Activated naive CD8-positive, alpha-beta T cell treated with anti-CD3 and anti-CD28 coated beads, Interleukin-2, amount 10 ng/mL, durations not matched to agents 7 days and 5 days (primary cell): ENCODE measurements at regions not wholly inside any gene's neighbourhood (a gene's known extent, or its start where the extent isn't known, plus 50 kb on each side); places are given as distances from the start of the nearest gene placed in this dataset.
"Not testable (repeated sequence)": the region's sequence is repeated elsewhere in the genome, so short reads cannot be mapped to it uniquely, and the experiment has no call there.

Experiments used
- ATAC-seq: fragments of 150-1000 bp; cut with Tn5 transposase; one replicate; pipeline ENCODE4 v1.10.0; 2021; ENCODE audit warnings: low read depth, moderate library complexity
- POLR2A ChIA-PET: fragments of 350-600 bp; sonication (Branson Sonifier 250); formaldehyde crosslinking; loops from one replicate; lab custom pipeline; 2021; ENCODE audit warnings: antibody characterized with exemption; lab: Charles Lee
- DNase-seq: peaks from one replicate; pipeline ENCODE4 v3.0.0; 2021
- H3K27ac Mint-ChIP-seq: one replicate; pipeline ENCODE4 v1.8.0; 2022; ENCODE audit warnings: mild to moderate bottlenecking, mixed read lengths
- H3K27me3 Mint-ChIP-seq: one replicate; pipeline ENCODE4 v1.8.0; 2022; ENCODE audit warnings: mild to moderate bottlenecking, moderate library complexity, mixed read lengths
- H3K36me3 Mint-ChIP-seq: one replicate; pipeline ENCODE4 v1.8.0; 2021; ENCODE audit warnings: mild to moderate bottlenecking, mixed read lengths
- H3K4me1 Mint-ChIP-seq: one replicate; pipeline ENCODE4 v1.8.0; 2021; ENCODE audit warnings: mixed read lengths
- H3K4me3 Mint-ChIP-seq: one replicate; pipeline ENCODE4 v1.8.0; 2022; ENCODE audit warnings: mild to moderate bottlenecking, moderate library complexity, mixed read lengths
- H3K9me3 Mint-ChIP-seq: one replicate; pipeline ENCODE4 v1.8.0; 2021; ENCODE audit warnings: mixed read lengths

DNA sequence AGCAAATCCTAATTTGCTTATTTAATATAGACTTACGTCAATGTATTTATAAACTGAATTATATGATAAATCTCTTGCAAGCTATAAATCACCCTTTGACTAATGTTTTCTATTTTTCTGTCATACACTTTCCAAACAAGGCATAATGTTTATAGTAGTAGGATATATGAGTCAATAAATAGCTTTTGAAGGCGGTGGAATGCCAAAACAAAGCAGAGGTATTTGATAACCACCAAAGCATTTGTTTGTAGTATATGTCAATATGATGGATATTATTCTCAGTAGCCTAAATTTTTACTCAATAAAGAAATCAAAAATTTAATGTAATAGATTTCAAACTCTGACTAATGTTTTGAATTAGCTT is 1354.6 kb downstream of the HACE1 start:
- no peak for ATAC-seq
- no peaks in the 10 kb centered on the region for H3K4me1 Mint-ChIP-seq
- no peak overlapping the region for H3K27ac Mint-ChIP-seq
- DNase-seq, result no peak
- POLR2A ChIA-PET, result no interaction called here
- H3K9me3 Mint-ChIP-seq, result no peaks in the 10 kb centered on the region
- H3K4me3 Mint-ChIP-seq, result no peak overlapping the region
- no peaks in the 10 kb centered on the region for H3K36me3 Mint-ChIP-seq
- no peaks in the 10 kb centered on the region for H3K27me3 Mint-ChIP-seq

DNA sequence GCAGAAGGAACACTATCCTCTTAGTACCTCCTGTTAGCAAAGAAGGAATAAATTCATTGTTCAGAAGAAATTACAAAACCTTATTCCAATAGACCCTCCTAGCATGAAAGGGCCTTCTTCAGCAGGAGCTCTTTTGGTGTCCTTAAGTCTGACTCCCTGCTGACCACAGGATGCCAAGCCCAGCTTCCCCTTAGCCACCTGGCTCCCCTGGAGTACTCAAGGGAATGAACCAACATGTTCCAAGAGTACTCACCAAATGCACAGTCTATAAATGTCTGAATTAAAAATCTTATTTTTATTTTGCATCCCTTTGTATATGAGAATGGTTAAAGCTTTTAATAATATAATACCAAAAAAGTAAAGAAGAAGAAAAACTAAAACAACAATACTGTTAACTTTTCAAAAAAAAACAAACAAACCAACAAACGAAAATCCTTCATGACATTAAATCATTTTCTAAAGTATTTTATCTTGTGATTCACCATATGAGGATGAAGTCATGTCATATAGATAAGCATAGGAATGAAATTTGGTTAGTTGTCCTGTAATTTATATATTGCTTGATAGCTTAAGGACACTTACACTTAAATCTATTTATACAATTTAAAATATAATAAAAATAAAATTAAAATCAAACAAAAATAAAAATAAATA is 1355.1 kb downstream of the HACE1 start:
- POLR2A ChIA-PET, result no interaction called here
- no peaks in the 10 kb centered on the region for H3K36me3 Mint-ChIP-seq
- no peaks in the 10 kb centered on the region for H3K9me3 Mint-ChIP-seq
- H3K4me1 Mint-ChIP-seq, result no peaks in the 10 kb centered on the region
- no peak overlapping the region for H3K4me3 Mint-ChIP-seq
- H3K27me3 Mint-ChIP-seq, result no peaks in the 10 kb centered on the region
- no peak overlapping the region for H3K27ac Mint-ChIP-seq
- DNase-seq (no peak), ATAC-seq (no peak)

DNA sequence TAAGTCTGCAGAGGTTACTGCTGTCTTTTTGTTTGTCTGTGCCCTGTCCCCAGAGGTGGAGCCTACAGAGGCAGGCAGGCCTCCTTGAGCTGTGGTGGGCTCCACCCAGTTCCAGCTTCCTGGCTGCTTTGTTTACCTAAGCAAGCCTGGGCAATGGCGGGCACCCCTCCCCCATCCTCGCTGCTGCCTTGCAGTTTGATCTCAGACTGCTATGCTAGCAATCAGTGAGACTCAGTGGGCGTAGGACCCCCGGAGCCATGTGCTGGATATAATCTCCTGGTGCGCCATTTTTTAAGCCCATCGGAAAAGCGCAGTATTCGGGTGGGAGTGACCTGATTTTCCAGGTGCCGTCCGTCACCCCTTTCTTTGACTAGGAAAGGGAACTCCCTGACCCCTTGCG is 1363.1 kb downstream of the HACE1 start:
- H3K4me3 Mint-ChIP-seq, H3K9me3 Mint-ChIP-seq, ATAC-seq, POLR2A ChIA-PET, H3K27ac Mint-ChIP-seq, H3K4me1 Mint-ChIP-seq, H3K27me3 Mint-ChIP-seq, H3K36me3 Mint-ChIP-seq, DNase-seq: not testable (repeated sequence)

DNA sequence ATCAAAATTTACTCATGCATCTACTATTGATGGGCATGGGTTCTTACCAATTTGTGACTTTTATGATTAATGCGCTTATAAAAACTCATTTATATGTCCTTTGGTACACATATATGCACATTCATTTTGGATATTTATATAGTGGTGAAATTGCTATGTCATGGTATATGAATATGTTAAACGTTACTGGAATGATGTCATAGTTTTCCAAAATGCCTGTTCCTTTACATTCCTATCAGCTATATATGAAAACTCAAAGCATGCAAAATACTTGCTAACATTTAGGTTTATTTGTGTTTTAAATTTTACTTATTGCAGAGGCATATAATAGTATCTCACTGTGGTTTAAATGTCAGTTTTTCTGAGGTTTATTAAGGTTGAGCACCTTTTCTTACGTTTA is 1403.1 kb downstream of the HACE1 start:
- DNase-seq (no peak), ATAC-seq (no peak)
- Mint-ChIP-seq H3K4me1 (no peaks in the 10 kb centered on the region), H3K9me3 (peaks cover 3% of the 10 kb centered on the region), H3K4me3 (no peak overlapping the region), H3K36me3 (no peaks in the 10 kb centered on the region), H3K27me3 (no peaks in the 10 kb centered on the region), H3K27ac (no peak overlapping the region)
- POLR2A ChIA-PET, result no interaction called here

DNA sequence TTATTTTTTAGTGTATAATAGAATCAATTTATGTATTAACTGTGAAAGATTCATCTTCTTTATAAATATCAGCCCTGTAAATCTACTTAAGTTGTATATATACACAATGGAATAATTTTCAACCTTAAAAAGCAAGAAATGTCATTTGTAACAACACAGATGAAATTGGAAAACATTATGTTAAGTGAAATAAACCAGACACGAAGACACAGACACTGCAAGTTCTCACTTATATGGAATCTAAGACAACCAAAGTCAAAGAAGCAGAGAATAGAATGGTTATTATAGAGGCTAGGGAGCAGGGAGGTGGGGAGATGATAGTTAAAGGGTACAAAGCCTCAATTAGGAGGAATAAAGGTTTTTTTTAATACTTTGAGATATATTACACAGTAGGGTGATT is 1404.4 kb downstream of the HACE1 start:
- H3K27ac Mint-ChIP-seq, result no peak overlapping the region
- POLR2A ChIA-PET, result no interaction called here
- H3K27me3 Mint-ChIP-seq, result no peaks in the 10 kb centered on the region
- H3K36me3 Mint-ChIP-seq, result no peaks in the 10 kb centered on the region
- ATAC-seq, result no peak
- no peaks in the 10 kb centered on the region for H3K4me1 Mint-ChIP-seq
- no peak overlapping the region for H3K4me3 Mint-ChIP-seq
- no peaks in the 10 kb centered on the region for H3K9me3 Mint-ChIP-seq
- no peak for DNase-seq

DNA sequence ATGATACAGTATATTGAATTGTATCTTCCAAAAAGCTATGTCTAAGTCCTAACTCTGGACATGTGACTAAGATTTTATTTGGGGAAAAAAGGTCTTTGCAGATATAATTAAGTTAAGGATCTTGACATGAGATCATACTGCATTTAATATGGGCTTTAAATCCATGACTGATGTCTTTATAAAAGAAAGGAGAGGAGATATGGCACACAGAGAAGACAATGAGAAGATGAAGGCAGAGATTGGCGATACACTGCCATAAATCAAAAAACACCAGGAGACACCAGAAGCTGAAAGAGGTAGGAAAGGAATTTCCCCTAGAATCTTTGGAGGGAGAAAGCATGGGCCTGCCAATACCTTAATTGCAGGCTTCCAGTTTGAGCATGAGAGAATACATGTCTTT is 1450.2 kb downstream of the HACE1 start:
- Mint-ChIP-seq H3K4me1 (no peaks in the 10 kb centered on the region), H3K4me3 (no peak overlapping the region), H3K36me3 (no peaks in the 10 kb centered on the region), H3K27me3 (no peaks in the 10 kb centered on the region), H3K27ac (no peak overlapping the region), H3K9me3 (peaks cover 2% of the 10 kb centered on the region)
- POLR2A ChIA-PET, result no interaction called here
- ATAC-seq, result no peak
- no peak for DNase-seq

DNA sequence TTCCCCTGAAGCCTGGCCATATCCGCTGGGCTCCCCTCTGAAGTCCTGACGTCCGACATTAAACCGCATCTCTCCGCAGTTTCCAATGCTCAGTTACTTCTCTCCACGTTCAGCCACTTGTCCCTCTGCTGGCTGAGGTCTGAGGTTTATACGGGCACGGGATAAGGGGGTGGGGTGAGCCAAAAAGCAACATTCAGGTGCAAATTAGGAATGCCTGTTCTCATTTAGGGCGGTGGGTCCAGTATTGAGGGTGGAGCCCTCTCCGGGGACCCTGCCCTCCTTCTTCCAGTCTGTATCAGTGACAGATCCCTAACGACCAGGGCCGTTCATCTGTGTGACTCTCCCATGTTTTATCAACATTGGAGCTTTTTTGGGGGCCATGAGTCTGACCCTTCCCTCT is 1454.4 kb downstream of the HACE1 start:
- ATAC-seq (no peak), DNase-seq (no peak)
- POLR2A ChIA-PET, result no interaction called here
- Mint-ChIP-seq H3K4me3 (no peak overlapping the region), H3K27ac (no peak overlapping the region), H3K9me3 (peaks cover 2% of the 10 kb centered on the region), H3K4me1 (no peaks in the 10 kb centered on the region), H3K27me3 (no peaks in the 10 kb centered on the region), H3K36me3 (no peaks in the 10 kb centered on the region)

DNA sequence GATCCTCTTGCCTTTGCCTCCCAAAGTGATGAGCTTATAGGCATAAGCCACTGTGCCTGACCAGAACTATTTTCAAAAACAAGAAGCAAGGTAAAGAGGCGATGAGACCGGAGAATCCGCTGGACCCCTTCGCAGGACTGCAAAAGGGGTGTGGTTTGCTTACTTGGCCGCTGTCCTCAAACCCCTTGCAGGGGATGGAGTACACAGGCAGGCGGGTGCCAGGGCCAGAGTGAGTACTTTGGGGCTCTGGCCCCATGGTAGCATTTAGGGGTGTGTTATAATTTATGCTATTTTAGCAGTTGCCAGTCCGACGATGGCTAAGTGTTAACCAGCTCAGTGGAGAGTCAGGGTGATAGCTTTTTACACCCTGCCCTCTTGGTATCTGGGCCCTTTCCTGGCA is 1454.9 kb downstream of the HACE1 start:
- H3K27ac Mint-ChIP-seq, result no peak overlapping the region

DNA sequence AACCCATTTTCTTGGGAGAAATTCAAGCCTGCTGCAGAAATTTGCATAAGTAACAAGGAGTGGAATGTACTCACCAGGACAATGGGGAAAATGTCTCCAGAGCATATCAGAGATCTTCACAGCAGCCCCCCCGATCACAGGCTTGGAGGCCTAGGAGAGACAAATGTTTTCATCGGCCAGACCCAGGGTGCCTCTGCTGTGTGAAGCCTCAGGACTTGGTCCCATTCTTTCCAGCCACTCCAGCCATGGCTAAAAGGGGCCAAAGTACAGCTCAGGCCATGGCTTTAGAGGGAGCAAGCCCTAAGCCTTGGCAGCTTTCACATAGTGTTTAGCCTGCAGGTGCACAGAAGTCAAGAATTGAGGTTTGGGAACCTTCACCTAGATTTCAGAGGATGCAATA is 1463.0 kb downstream of the HACE1 start:
- no peaks in the 10 kb centered on the region for H3K4me1 Mint-ChIP-seq
- no peak for DNase-seq
- H3K27me3 Mint-ChIP-seq, result no peaks in the 10 kb centered on the region
- no peak overlapping the region for H3K27ac Mint-ChIP-seq
- no peak for ATAC-seq
- no peak overlapping the region for H3K4me3 Mint-ChIP-seq
- H3K36me3 Mint-ChIP-seq, result no peaks in the 10 kb centered on the region
- peaks cover 8% of the 10 kb centered on the region for H3K9me3 Mint-ChIP-seq
- POLR2A ChIA-PET, result no interaction called here

More for the DNA sequence above, 1454.9 kb downstream of the HACE1 start:
- Mint-ChIP-seq H3K27me3 (no peaks in the 10 kb centered on the region), H3K36me3 (no peaks in the 10 kb centered on the region), H3K4me1 (no peaks in the 10 kb centered on the region), H3K9me3 (peaks cover 2% of the 10 kb centered on the region), H3K4me3 (no peak overlapping the region)
- no peak for ATAC-seq
- POLR2A ChIA-PET, result no interaction called here
- no peak for DNase-seq

DNA sequence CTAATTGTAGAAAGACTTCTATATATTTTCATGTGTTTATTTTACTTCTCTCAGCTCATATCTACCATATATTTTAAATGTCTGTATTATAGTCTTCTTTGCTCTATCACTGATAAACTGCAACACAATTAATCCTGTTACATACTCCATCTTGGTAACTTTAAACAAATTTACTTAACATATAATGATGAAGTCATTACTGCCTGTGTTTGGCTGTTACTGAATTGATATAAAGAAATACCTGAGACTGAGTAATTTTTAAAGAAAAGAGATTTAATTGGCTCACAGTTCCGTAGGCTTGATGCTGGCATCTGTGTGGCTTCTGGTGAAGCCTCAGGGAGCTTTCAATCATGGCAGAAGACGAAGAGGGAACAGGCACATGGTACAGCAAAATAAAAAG is 1480.4 kb downstream of the HACE1 start:
- Mint-ChIP-seq H3K4me1 (no peaks in the 10 kb centered on the region), H3K9me3 (peaks cover 2% of the 10 kb centered on the region), H3K27me3 (no peaks in the 10 kb centered on the region), H3K27ac (no peak overlapping the region), H3K4me3 (no peak overlapping the region), H3K36me3 (no peaks in the 10 kb centered on the region)
- POLR2A ChIA-PET, result no interaction called here
- ATAC-seq (no peak), DNase-seq (no peak)

DNA sequence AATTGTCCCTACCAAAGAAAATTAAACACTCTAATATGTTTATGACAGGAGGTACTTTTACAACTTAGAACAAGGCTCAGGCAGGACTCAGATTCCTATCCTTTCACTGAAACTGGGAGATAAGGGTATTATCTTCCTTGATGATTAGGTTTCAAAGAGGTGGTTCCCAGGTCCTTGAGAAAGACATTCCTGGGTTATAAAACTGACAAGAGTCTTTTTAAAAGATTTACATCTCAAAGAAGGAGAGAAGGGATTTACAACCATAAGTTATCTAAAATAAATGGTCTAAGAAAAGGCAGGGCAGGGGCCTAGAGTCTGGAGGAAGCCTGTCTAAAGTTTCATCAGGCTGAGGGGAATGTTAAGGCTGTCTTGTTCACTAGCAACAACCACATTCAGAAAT is 1492.5 kb downstream of the HACE1 start:
- no peaks in the 10 kb centered on the region for H3K27me3 Mint-ChIP-seq
- H3K4me3 Mint-ChIP-seq, result no peak overlapping the region
- H3K9me3 Mint-ChIP-seq, result peaks cover 7% of the 10 kb centered on the region
- no peaks in the 10 kb centered on the region for H3K4me1 Mint-ChIP-seq
- no peak for DNase-seq
- ATAC-seq, result no peak
- POLR2A ChIA-PET, result no interaction called here
- no peaks in the 10 kb centered on the region for H3K36me3 Mint-ChIP-seq
- no peak overlapping the region for H3K27ac Mint-ChIP-seq

DNA sequence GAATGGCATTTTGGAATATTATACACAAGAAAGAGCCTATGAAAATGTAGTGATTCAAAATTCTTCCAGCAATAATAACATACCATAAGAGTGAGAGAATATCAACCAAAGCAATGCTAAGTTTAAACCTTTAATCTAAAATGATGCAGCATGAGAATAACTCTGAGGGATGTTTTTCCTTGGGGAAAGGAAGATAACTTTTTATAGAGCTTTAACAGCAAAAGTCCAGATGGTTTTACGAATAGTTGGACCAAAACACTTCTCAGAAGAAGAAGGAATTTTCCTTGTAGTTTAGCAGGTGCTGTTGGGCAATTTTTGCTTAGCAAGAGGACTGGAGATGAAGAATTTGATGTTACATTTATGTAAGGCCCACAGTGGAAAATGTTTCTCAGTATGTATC is 1503.2 kb downstream of the HACE1 start:
- Mint-ChIP-seq H3K4me1 (no peaks in the 10 kb centered on the region), H3K9me3 (no peaks in the 10 kb centered on the region), H3K36me3 (no peaks in the 10 kb centered on the region), H3K4me3 (no peak overlapping the region), H3K27ac (no peak overlapping the region), H3K27me3 (no peaks in the 10 kb centered on the region)
- no peak for DNase-seq
- POLR2A ChIA-PET, result no interaction called here
- ATAC-seq, result no peak

DNA sequence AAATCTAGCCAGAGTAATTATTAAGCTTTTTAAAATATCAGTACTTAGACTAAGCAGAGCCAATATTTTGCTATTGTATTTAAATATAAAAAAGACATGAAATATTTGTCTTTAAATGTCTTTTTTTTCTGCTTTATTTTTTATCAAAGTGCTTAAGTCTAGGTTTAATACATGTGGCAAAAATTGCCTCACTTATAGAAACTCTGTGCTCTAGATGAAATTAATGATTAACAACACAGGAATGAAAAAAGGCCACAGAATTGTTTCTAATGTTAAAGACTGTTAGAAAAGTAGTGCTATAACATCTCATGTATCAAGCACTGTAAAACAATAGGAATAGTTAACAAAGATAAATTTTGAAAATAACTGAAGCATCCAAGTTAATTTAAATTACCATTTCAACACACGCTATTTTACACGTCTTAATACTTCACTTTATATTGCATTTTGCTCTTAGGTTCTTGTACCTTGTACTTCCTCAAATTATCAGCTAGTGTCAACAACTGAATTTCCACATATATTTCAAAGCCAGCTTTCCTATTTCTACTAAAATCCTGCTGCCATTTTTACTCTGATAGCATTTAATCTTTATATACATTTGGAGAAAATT is 1515.1 kb downstream of the HACE1 start:
- Mint-ChIP-seq H3K4me3 (no peak overlapping the region), H3K36me3 (no peaks in the 10 kb centered on the region), H3K27ac (no peak overlapping the region), H3K4me1 (no peaks in the 10 kb centered on the region), H3K27me3 (no peaks in the 10 kb centered on the region), H3K9me3 (no peaks in the 10 kb centered on the region)
- DNase-seq, result no peak
- POLR2A ChIA-PET, result no interaction called here
- no peak for ATAC-seq

DNA sequence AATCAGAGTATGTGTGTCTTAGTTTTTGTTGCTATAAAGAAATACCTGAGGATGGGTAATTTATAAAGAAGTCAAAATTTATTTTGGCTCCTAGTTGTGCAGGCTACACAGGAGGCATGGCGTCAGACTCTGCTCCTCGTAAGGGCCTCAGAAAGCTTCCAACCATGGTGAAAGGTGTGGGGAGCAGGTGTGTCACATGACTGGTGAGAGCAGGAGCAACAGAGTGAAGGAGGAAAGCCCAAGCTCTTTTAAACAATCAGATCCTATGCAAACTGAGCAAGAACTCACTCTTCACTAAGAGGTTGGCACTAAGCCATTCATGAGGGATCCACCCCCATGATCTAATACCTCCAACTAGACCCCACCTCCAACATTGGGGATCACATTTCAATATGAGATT is 1524.3 kb downstream of the HACE1 start:
- Mint-ChIP-seq H3K4me1 (no peaks in the 10 kb centered on the region), H3K27ac (no peak overlapping the region), H3K27me3 (no peaks in the 10 kb centered on the region), H3K4me3 (no peak overlapping the region), H3K9me3 (no peaks in the 10 kb centered on the region), H3K36me3 (no peaks in the 10 kb centered on the region)
- ATAC-seq, result no peak
- DNase-seq, result no peak
- POLR2A ChIA-PET, result no interaction called here
